GM12878 (cell line): ENCODE measurements at regions not wholly inside any gene's neighbourhood (a gene's known extent, or its start where the extent isn't known, plus 50 kb on each side); places are given as distances from the start of the nearest gene placed in this dataset.

Experiments used
- CEBPZ ChIP-seq: fragments of 150-350 bp; IDR thresholded peaks from 2 replicates; pipeline ENCODE4 v1.6.1; 2016; ENCODE audit warnings: low read depth, low read length
- EZH2 ChIP-seq: IDR thresholded peaks from 2 replicates; pipeline ENCODE4 v1.6.1; 2012; ENCODE audit warnings: low read depth, mild to moderate bottlenecking, control low read depth, inconsistent platforms, low read length, borderline replicate concordance; ENCODE audit not compliant: control insufficient read depth
- HDAC2 ChIP-seq: fragments of 200-600 bp; sonication (generic); IDR thresholded peaks from 2 replicates; pipeline ENCODE4 v1.6.1; 2017
- NFYB ChIP-seq: IDR thresholded peaks from 2 replicates; pipeline ENCODE4 v1.6.1; 2011; ENCODE audit warnings: low read depth, mild to moderate bottlenecking, low read length, improper control_type of control experiment, moderate library complexity; ENCODE audit not compliant: insufficient read depth
- SP1 ChIP-seq: IDR thresholded peaks from one replicate; pipeline ENCODE4 v1.6.1; 2011; ENCODE audit warnings: low read depth, low read length
- SUZ12 ChIP-seq: fragments of 200-600 bp; sonication (generic); IDR thresholded peaks from one replicate; pipeline ENCODE4 v1.6.1; 2018; ENCODE audit warnings: antibody characterized with exemption, mild to moderate bottlenecking; ENCODE audit not compliant: unreplicated experiment
- USF2 ChIP-seq: IDR thresholded peaks from 2 replicates; pipeline ENCODE4 v1.6.1; 2011; ENCODE audit warnings: low read depth, low read length, improper control_type of control experiment, borderline replicate concordance

- TF ChIP-seq CEBPZ: no peak
- TF ChIP-seq SUZ12: no peak
- TF ChIP-seq EZH2: no peak
- TF ChIP-seq NFYB: no peak
- no peak for TF ChIP-seq USF2
- no peak for TF ChIP-seq HDAC2
- no peak for TF ChIP-seq SP1
Observed at GRCh38 chr14:80278293-80279023, 67.2 kb upstream of the DIO2 start (continued).
